ENCODE measurements at regions not wholly inside any gene's neighbourhood (a gene's known extent, or its start where the extent isn't known, plus 50 kb on each side); places are given as distances from the start of the nearest gene placed in this dataset.

DNA sequence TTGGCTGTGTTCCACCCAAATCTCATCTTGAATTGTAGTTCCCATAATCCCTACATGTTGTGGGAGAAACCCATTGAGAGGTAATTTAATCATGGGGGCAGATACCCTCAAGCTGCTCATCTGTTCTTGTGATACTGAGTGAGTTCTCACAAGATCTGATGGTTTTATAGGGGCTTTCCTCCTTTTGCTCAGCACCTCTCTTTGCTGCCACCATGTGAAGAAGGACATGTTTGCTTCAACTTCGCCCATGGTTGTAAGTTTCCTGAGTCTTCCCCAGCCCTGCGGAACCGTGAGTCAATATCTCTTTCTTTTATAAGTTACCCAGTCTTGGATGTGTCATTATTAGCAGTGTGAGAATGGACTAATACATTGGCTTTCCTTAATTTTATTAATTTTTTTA, 527.8 kb downstream of the MDFIC start:
- H3K4me1 Mint-ChIP-seq (ENCODE audit: low read depth), result no peaks in the 10 kb centered on the region

DNA sequence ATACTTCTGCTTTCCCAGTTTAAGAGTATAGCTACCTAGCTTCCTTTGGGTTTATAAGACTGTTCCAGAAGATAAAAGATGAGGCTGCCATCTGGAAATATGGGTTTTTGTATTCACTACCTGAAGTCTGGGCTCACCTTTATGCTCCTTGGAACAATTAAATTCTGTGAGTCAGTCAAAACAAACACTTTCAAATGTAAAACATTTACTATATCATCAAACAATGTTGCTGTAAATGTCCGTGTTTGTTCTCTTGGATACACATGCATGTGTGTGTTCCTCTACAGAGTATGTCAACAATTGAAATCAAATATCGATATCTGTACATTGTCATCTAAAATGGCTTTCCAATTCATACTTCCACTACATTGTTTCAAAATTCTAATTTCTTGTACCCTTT, 525.6 kb downstream of the MDFIC start:
- intact Hi-C loops (cut with micrococcal nuclease), result no loop called here
- Mint-ChIP-seq H3K27ac (no peak overlapping the region), H3K4me3 (no peak overlapping the region), H3K4me1 (ENCODE audit: low read depth) (no peaks in the 10 kb centered on the region), H3K9me3 (no peaks in the 10 kb centered on the region), H3K36me3 (no peaks in the 10 kb centered on the region), H3K27me3 (peaks cover 11% of the 10 kb centered on the region)
- ChIA-PET CTCF (no interaction called here), POLR2A (no interaction called here)
- no peak for DNase-seq

More for the DNA sequence above, 527.8 kb downstream of the MDFIC start:
- H3K4me3 Mint-ChIP-seq, result no peak overlapping the region
- POLR2A ChIA-PET, result no interaction called here
- H3K36me3 Mint-ChIP-seq, result no peaks in the 10 kb centered on the region
- intact Hi-C loops (cut with micrococcal nuclease), result no loop called here
- H3K27me3 Mint-ChIP-seq, result peaks cover 11% of the 10 kb centered on the region
- CTCF ChIA-PET, result no interaction called here
- no peaks in the 10 kb centered on the region for H3K9me3 Mint-ChIP-seq
- H3K27ac Mint-ChIP-seq, result no peak overlapping the region
- no peak for DNase-seq

DNA sequence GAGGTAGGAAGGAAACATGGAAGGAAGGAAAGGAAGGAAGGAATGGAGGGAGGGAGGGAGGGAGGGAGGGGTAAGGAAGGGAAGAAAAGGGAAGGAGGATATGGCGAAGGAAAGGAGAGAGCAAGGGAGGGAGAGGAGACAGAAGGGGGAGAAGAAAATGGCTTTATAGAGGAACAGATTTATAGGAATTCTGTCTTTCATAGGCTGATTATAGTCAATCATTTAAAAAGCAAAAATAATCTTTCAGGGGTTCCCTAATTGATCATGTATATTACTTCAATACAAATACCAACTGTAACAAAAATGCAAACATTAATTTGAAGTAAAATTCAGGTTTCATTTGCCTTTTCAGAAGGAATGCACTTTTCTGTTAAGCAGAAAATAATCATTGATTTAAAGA, 519.1 kb downstream of the MDFIC start:
- Mint-ChIP-seq H3K27ac (no peak overlapping the region), H3K4me1 (ENCODE audit: low read depth) (no peaks in the 10 kb centered on the region), H3K9me3 (no peaks in the 10 kb centered on the region), H3K4me3 (no peak overlapping the region), H3K36me3 (no peaks in the 10 kb centered on the region), H3K27me3 (no peaks in the 10 kb centered on the region)
- intact Hi-C loops (cut with micrococcal nuclease), result no loop called here
- POLR2A ChIA-PET, result no interaction called here
- no peak for DNase-seq
- CTCF ChIA-PET, result no interaction called here

DNA sequence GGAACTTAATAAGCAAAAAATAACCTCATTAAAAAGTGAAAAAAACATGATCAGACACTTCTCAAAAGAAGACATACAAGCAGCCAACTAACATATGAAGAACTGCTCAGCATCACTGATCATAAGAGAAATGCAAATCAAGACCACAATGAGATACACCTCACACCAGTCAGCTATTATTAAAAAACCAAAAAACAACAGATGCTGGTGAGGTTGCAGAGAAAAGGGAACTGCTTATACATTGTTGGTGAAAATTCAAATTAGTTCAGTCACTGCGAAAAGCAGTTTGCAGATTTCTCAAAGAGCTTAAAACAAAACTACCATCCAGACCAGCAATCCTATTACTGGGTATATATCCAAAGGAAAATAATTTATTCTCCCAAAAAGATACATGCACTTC, 513.3 kb downstream of the MDFIC start:
- no peak overlapping the region for H3K27ac Mint-ChIP-seq
- POLR2A ChIA-PET, result no interaction called here
- intact Hi-C loops (cut with micrococcal nuclease), result no loop called here
- no peak for DNase-seq
- H3K9me3 Mint-ChIP-seq, result no peaks in the 10 kb centered on the region
- peaks cover 1% of the 10 kb centered on the region for H3K27me3 Mint-ChIP-seq
- no peak overlapping the region for H3K4me3 Mint-ChIP-seq
- no peaks in the 10 kb centered on the region for H3K36me3 Mint-ChIP-seq
- H3K4me1 Mint-ChIP-seq (ENCODE audit: low read depth), result no peaks in the 10 kb centered on the region
- CTCF ChIA-PET, result no interaction called here

DNA sequence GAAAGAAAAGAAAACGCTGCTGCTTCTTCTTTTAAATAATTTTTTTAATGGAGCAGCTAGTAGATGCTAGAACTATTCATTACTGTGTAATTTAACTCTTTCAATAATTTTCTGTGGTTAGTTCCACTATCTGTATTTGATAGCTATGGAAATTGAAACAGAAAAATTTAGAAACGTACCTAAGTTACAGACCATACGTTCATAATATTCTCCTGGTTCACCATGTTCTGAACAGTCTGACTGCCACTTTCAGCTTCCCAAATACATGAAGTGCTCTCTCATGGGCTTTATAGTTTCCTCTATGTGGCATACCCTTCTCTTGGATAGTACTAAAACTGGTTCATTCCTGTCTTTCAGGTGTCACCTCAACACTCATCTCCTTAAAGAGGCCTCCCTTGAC, 508.0 kb downstream of the MDFIC start:
- Mint-ChIP-seq H3K9me3 (no peaks in the 10 kb centered on the region), H3K36me3 (no peaks in the 10 kb centered on the region), H3K27me3 (peaks cover 1% of the 10 kb centered on the region), H3K27ac (no peak overlapping the region), H3K4me1 (ENCODE audit: low read depth) (no peaks in the 10 kb centered on the region), H3K4me3 (no peak overlapping the region)
- CTCF ChIA-PET, result no interaction called here
- intact Hi-C loops (cut with micrococcal nuclease), result loop anchor here (10.0 kb wide), 1 partner anchor 415 kb away; no protein-coding TSS in a partner anchor
- POLR2A ChIA-PET, result no interaction called here
- DNase-seq, result no peak

DNA sequence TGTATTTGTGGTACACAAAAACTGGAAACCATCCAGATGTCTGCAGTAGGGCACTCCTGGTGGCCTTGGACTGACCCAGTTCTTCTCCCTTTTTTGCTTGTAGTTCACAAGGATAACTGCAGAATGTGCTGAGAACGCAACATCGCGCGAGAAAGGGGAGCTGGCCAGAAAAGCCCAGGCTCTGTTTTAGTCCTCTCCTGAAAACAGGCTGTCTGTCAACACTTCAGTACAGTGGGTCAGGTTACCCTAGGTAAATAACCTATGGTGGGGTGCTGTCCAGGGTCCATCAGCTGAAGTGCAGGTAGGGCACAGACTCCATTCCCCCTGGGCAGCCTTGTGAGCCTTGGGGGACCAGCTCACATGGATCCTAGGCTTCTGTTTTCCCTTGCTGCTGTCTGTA, 495.8 kb downstream of the MDFIC start:
- CTCF ChIA-PET, result no interaction called here
- intact Hi-C loops (cut with micrococcal nuclease), result no loop called here

GRCh38 chr7:115410972-115411686, 489.2 kb downstream of the MDFIC start:
- peaks cover 1% of the 10 kb centered on the region for H3K27me3 Mint-ChIP-seq
- ChIA-PET CTCF (no interaction called here), POLR2A (no interaction called here)
- peaks cover 7% of the 10 kb centered on the region for H3K4me1 Mint-ChIP-seq (ENCODE audit: low read depth)
- no peak for DNase-seq
- no peaks in the 10 kb centered on the region for H3K9me3 Mint-ChIP-seq
- H3K36me3 Mint-ChIP-seq, result no peaks in the 10 kb centered on the region
- no peak overlapping the region for H3K27ac Mint-ChIP-seq
- intact Hi-C loops (cut with micrococcal nuclease), result no loop called here
- no peak overlapping the region for H3K4me3 Mint-ChIP-seq

More for the DNA sequence above, 495.8 kb downstream of the MDFIC start:
- Mint-ChIP-seq H3K4me3 (no peak overlapping the region), H3K27ac (no peak overlapping the region), H3K27me3 (no peaks in the 10 kb centered on the region), H3K36me3 (no peaks in the 10 kb centered on the region), H3K9me3 (no peaks in the 10 kb centered on the region), H3K4me1 (ENCODE audit: low read depth) (no peaks in the 10 kb centered on the region)
- no peak for DNase-seq
- POLR2A ChIA-PET, result no interaction called here

DNA sequence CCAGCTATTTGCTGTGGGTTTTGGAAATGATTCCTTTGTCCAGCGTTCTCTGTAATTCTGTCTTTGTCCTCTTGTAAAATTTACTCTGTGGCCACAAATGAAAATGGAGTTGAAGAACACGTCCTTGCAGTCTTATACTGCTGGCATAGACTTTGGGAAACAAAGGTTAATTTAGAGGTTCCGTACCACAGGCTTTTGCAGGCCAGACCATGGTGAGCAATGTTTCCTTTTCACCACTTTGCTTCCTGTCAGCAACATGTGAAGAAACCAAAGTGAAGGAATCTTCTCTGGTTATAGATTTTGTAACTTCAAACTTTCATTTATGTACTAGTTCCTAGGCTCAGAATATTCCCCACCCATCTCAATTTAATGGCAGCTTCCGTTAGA, 488.5 kb downstream of the MDFIC start:
- intact Hi-C loops (cut with micrococcal nuclease), result no loop called here
- no peak for DNase-seq
- Mint-ChIP-seq H3K4me1 (ENCODE audit: low read depth) (peaks cover 7% of the 10 kb centered on the region), H3K4me3 (no peak overlapping the region), H3K36me3 (no peaks in the 10 kb centered on the region), H3K27me3 (peaks cover 1% of the 10 kb centered on the region), H3K27ac (no peak overlapping the region), H3K9me3 (no peaks in the 10 kb centered on the region)
- CTCF ChIA-PET, result no interaction called here
- POLR2A ChIA-PET, result no interaction called here

DNA sequence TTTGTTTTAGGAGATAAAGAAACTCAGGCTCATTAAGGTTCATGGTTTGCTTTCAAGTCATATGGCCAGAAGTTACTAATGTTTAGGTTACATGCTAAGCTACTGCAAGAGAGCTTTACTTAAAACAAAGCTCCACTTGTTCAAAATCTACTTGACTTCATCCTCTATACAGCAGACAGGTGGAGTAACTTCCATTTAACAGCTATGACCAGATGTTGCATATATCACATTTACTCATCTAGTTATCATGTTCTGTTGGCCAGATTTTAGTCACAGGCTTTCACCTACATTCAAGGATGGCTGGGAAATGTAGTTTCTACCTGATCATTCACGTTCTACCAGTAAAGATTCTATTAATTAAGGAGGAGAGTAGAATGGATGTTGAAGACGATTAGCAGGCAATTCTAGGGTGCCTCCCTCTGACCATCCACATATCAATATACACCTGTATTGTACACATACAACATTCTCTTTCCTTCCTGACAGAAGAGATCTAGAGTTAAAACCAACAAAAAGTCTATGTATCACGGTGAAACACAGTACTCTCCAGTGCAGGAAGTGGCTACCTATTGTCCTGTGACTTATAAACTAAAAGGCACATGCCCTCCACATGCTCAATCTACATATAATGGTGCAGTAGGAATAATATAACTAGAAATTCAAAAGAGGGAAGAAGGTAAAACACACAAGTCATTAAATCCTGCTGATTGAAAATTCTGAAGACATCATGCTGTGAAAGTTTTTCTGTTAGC, 488.0 kb downstream of the MDFIC start:
- Mint-ChIP-seq H3K27me3 (peaks cover 1% of the 10 kb centered on the region), H3K27ac (no peak overlapping the region), H3K4me1 (ENCODE audit: low read depth) (peaks cover 7% of the 10 kb centered on the region), H3K4me3 (no peak overlapping the region), H3K36me3 (no peaks in the 10 kb centered on the region), H3K9me3 (no peaks in the 10 kb centered on the region)
- POLR2A ChIA-PET, result no interaction called here
- intact Hi-C loops (cut with micrococcal nuclease), result no loop called here
- CTCF ChIA-PET, result no interaction called here
- no peak for DNase-seq

DNA sequence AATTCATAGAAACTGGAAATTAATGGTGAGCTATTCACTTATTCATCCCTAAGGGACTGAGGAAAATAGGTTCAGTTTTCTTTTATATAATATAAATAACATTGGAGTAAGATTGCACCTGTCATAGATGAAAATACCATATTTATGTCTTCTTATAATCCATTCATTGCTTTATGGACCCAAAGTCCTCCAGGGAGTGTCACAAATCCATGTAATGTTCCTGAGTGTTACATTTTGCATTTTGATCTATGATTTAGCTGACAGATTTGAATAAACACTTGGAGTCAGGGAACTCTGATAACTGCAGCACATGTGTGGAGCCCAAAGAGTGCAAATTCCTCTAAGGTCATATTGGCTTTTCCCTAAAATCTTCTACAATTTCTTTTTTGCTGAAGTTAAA, 484.3 kb downstream of the MDFIC start:
- CTCF ChIA-PET, result interaction anchor here (1.1 kb wide), 1 partner anchor 54 kb away, joined by 4 read pairs; no protein-coding TSS in a partner anchor
- H3K27me3 Mint-ChIP-seq, result peaks cover 2% of the 10 kb centered on the region
- H3K4me3 Mint-ChIP-seq, result no peak overlapping the region
- intact Hi-C loops (cut with micrococcal nuclease), result no loop called here
- H3K27ac Mint-ChIP-seq, result no peak overlapping the region
- H3K9me3 Mint-ChIP-seq, result peaks cover 2% of the 10 kb centered on the region
- H3K4me1 Mint-ChIP-seq (ENCODE audit: low read depth), result peaks cover 7% of the 10 kb centered on the region
- no peak for DNase-seq
- POLR2A ChIA-PET, result no interaction called here
- H3K36me3 Mint-ChIP-seq, result no peaks in the 10 kb centered on the region

DNA sequence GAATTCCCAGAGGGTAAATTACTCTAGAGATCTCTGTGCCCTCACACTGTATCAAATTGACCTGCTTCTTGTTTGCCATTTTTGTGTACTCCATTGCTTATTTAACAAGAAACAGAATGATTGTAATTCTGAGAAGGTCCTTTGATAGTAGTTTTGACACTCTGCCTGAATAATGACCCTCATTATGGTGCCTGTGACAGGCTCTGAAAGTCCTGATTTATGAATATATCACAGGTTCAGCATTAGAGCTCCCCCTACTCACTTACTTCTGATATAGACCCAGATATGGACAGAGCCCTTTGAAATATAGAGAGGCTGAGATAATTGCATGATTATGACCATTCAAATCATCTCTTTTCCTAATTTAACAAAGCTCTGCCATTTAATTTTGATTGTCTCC, 465.2 kb downstream of the MDFIC start:
- Mint-ChIP-seq H3K36me3 (no peaks in the 10 kb centered on the region), H3K27me3 (no peaks in the 10 kb centered on the region), H3K9me3 (no peaks in the 10 kb centered on the region), H3K27ac (no peak overlapping the region), H3K4me3 (no peak overlapping the region), H3K4me1 (ENCODE audit: low read depth) (no peaks in the 10 kb centered on the region)
- no peak for DNase-seq
- CTCF ChIA-PET, result no interaction called here
- intact Hi-C loops (cut with micrococcal nuclease), result no loop called here
- POLR2A ChIA-PET, result no interaction called here

GRCh38 chr7:115379321-115379720, 457.4 kb downstream of the MDFIC start:
- peaks cover 1% of the 10 kb centered on the region for H3K4me1 Mint-ChIP-seq (ENCODE audit: low read depth)
- ChIA-PET POLR2A (no interaction called here), CTCF (no interaction called here)
- no peak overlapping the region for H3K27ac Mint-ChIP-seq
- intact Hi-C loops (cut with micrococcal nuclease), result no loop called here
- H3K27me3 Mint-ChIP-seq, result peaks cover 4% of the 10 kb centered on the region
- H3K36me3 Mint-ChIP-seq, result no peaks in the 10 kb centered on the region
- DNase-seq, result no peak
- no peaks in the 10 kb centered on the region for H3K9me3 Mint-ChIP-seq
- no peak overlapping the region for H3K4me3 Mint-ChIP-seq

DNA sequence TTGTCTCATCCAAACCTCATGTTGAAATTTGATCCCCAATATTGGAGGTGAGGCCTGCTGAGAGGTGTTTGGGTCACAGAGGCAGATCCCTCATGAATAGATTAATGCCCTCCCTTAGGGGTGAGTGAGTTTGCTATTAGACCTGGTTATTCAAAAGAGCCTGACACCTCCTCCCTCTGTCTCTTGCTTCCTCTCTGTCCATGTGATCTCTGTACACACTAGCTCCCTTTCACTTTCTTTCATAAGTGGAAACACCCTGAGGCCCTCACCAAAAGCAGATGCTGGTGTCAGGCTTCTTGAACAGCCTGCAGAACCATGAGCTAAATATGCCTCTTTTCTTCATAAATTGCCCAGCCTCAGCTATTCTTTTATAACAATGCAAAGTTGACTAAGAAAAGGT, 447.1 kb downstream of the MDFIC start:
- Mint-ChIP-seq H3K36me3 (no peaks in the 10 kb centered on the region), H3K4me3 (no peak overlapping the region), H3K27me3 (no peaks in the 10 kb centered on the region), H3K27ac (no peak overlapping the region), H3K9me3 (peaks cover 2% of the 10 kb centered on the region), H3K4me1 (ENCODE audit: low read depth) (peaks cover 2% of the 10 kb centered on the region)
- ChIA-PET POLR2A (no interaction called here), CTCF (no interaction called here)
- intact Hi-C loops (cut with micrococcal nuclease), result no loop called here
- no peak for DNase-seq

All from activated CD4-positive, alpha-beta memory T cell treated with anti-CD3 and anti-CD28 coated beads for 36 hours (primary cell).